MM.1S (cell line): ENCODE measurements at regions not wholly inside any gene's neighbourhood (a gene's known extent, or its start where the extent isn't known, plus 50 kb on each side); places are given as distances from the start of the nearest gene placed in this dataset.

Source experiments
- EZH2 ChIP-seq: fragments of 300-600 bp; sonication (generic); optimal IDR thresholded peaks from 2 replicates; pipeline ENCODE3; 2017; ENCODE audit warnings: low read depth, mild to moderate bottlenecking, antibody characterized with exemption, low read length, mixed read lengths
- EZH2phosphoT487 ChIP-seq: fragments of 300-600 bp; sonication (generic); IDR thresholded peaks from 2 replicates; pipeline ENCODE4 v1.6.1; 2018; ENCODE audit warnings: antibody characterized with exemption, low read length
- TF ChIP-seq, protein P1 (sequence below): fragments of 300-600 bp; sonication (generic); IDR thresholded peaks from 2 replicates; pipeline ENCODE4 v1.5.1; 2016; ENCODE audit warnings: antibody characterized with exemption, low read length, mixed read lengths

DNA sequence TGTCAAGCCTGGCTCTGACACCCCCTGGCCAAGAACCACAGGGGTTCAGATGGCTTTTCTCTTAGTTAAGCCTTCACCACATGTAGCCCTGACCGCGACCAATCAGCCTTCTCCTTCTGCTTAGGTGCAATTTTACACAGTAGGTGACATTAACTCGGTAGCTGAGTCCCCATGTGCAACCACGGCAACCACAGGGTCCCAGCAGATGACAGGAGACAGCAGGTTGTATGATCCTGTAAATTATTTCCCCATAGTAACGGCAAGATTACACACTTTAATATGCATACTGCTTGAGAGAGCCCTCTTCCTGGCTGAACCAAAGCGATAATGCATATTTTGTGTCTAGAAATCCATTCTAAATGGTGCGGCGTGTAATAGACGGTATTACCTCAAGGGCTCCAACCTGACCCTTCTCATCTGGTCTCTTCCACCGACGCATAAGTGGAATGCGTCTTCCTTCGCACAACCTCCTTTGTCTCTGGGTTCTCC lies 458.7 kb upstream of the ZFHX3 start:
- TF ChIP-seq, protein P1, sequence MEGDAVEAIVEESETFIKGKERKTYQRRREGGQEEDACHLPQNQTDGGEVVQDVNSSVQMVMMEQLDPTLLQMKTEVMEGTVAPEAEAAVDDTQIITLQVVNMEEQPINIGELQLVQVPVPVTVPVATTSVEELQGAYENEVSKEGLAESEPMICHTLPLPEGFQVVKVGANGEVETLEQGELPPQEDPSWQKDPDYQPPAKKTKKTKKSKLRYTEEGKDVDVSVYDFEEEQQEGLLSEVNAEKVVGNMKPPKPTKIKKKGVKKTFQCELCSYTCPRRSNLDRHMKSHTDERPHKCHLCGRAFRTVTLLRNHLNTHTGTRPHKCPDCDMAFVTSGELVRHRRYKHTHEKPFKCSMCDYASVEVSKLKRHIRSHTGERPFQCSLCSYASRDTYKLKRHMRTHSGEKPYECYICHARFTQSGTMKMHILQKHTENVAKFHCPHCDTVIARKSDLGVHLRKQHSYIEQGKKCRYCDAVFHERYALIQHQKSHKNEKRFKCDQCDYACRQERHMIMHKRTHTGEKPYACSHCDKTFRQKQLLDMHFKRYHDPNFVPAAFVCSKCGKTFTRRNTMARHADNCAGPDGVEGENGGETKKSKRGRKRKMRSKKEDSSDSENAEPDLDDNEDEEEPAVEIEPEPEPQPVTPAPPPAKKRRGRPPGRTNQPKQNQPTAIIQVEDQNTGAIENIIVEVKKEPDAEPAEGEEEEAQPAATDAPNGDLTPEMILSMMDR, result no peak
- no peak for TF ChIP-seq EZH2phosphoT487
- TF ChIP-seq EZH2, result no peak
